Right renal cortex interstitium (tissue), 3 donors: ENCODE measurements at regions not wholly inside any gene's neighbourhood (a gene's known extent, or its start where the extent isn't known, plus 50 kb on each side); places are given as distances from the start of the nearest gene placed in this dataset.
A peak's percentile ranks its signal among the peaks of the same experiment; 100 is the strongest.
"Not testable (repeated sequence)": the region's sequence is repeated elsewhere in the genome, so short reads cannot be mapped to it uniquely, and the experiment has no call there.

ENCODE experiments used
- DNase-seq, 3 donors: peaks; one replicate each; pipeline ENCODE4 v3.0.0-alpha.2; 2013; ENCODE audit warnings: low read depth in 3 of 3, low spot score in 2 of 3

GRCh38 chr1:221241157-221241556 lies 361.9 kb downstream of the HLX start:
- DNase-seq: no peak

DNA sequence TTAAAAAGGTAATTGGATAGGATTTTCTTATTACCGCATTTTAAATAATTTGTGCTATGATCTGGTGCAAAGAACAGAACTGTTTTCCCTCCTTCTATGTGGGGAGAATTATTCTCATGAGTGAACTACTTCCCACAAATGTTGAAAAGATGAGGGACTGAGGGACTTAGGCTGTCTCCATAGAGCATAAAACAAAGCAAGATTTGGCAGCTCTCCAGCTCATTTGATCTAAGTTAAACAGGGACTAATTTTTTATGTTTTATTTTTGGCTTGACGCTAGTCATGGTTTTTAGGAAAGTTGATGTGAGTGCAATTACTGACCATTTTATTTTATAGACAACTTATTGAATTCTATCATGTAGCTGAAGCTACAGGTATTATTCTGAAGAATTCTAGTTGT lies 362.3 kb downstream of the HLX start:
- no peak for DNase-seq

- no peak for DNase-seq
These were observed 366.8 kb downstream of the HLX start for GRCh38 chr1:221246067-221246466.

- no peak for DNase-seq
These were observed 367.6 kb downstream of the HLX start for GRCh38 chr1:221246628-221247415.

DNA sequence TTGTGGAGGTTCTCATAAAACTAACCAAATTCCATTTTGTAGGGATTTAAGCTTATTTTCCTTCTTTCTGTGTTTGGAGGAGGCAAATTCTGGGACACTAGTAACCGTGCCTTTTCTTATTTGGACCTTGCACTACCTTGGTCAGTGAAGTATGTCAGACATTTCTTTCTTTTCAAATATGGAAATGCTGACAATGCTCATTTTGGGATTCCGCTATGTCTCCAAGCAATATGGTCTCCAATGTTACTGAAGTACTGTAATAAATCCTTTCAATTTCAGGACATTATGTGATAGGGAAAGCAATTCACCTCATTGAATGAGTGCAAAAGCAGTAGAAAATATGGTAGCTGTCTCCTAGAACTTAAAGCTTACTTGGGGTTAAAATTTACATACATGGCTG lies 372.3 kb downstream of the HLX start:
- no peak for DNase-seq

- DNase-seq: no peak
These were observed 375.6 kb downstream of the HLX start for GRCh38 chr1:221254813-221255212.

DNA sequence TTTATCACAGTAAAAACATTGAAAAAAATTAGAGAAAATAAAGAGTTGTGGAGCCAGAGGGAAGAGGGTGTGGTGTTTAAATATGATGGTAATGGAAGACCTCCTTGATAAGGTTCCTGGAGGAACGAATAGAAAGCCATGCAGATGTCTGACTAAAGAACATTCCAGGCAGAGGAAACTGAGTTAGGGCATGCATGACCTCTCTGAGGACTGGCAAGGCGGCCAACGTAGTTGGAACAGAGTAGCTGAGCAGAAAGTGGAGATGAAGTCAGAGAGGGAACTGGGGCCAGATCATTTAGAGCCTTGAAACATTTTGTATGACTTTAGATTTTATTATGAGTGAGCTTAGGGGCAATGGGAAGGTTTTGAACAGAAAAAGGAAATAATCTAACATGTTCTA lies 377.5 kb downstream of the HLX start:
- no peak for DNase-seq

DNA sequence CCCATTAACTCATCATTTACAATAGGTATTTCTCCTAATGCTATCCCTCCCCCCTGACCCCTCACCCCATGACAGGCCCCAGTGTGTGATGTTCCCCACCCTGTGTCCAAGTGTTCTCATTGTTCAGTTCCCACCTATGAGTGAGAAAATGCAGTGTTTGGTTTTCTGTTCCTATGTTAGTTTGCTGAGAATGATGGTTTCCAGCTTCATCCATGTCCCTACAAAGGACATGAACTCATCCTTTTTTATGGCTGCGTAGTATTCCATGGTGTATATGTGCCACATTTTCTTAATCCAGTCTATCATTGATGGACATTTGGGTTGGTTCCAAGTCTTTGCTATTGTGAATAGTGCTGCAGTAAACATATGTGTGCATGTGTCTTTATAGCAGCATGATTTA lies 378.3 kb downstream of the HLX start:
- DNase-seq: not testable (repeated sequence)

DNA sequence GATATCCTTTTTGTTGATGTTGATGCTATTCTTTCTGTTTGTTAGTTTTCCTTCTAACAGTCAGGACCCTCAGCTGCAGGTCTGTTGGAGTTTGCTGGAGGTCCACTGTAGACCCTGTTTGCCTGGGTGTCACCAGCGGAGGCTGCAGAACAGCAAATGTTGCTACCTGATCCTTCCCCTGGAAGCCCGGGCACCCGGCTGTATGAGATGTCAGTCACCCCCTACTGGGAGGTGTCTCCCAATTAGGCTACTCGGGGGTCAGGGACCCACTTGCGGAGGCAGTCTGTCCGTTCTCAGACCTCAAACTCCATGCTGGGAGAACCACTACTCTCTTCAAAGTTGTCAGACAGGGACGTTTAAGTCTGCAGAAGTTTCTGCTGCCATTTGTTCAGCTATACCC lies 383.4 kb downstream of the HLX start:
- DNase-seq: not testable (repeated sequence)

- DNase-seq: peak in 1 of 3 donors; percentile 26
These were observed 384.9 kb downstream of the HLX start for GRCh38 chr1:221263831-221264767.

GRCh38 chr1:221264848-221265247 lies 385.6 kb downstream of the HLX start:
- no peak for DNase-seq

- no peak for DNase-seq
These were observed 389.1 kb downstream of the HLX start for GRCh38 chr1:221268295-221268694.

DNA sequence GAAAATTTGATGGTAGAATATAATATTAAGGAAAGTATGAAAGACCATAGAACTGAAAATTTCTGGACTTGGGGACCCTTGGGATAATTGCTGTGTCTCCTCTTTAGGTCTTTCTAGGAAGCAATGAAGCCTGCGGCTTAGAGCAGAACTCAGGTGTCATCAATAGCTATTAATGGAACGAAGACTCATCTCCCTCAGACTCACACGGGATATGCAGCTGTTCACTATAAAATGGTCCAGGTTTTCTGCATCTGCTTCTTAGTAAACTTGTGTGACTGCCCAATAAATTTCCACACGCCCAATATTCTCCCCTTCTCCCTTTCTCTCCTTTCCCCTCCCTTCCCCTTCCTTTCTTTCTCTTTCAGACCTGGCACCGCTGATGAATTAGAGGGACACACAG lies 392.5 kb downstream of the HLX start:
- DNase-seq: no peak

- DNase-seq: no peak
These were observed 393.7 kb downstream of the HLX start for GRCh38 chr1:221272940-221273339.

- peak in 1 of 3 donors; percentile 29 for DNase-seq
These were observed 395.1 kb downstream of the HLX start for GRCh38 chr1:221274373-221274772.

- no peak for DNase-seq
These were observed 397.7 kb downstream of the HLX start for GRCh38 chr1:221276896-221277409.

DNA sequence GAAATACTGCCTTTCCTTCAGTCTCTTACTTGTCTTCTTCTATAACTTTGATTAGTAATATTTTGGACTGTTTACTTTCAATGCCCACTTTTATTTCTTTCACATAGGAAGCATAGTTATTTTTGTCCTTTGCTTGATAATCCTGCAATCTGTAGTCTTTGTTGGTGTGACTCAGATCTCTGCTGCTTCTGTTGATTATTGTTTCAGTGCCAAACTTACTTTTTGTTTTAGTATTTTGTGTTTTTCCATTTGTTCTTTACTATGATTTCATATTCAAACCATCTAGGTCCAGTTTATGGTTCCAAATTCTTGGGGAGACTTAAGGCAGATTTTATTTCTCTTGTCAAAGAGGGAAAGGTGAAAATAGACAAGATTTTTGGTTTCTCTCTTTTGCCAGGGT lies 399.9 kb downstream of the HLX start:
- DNase-seq: no peak

DNA sequence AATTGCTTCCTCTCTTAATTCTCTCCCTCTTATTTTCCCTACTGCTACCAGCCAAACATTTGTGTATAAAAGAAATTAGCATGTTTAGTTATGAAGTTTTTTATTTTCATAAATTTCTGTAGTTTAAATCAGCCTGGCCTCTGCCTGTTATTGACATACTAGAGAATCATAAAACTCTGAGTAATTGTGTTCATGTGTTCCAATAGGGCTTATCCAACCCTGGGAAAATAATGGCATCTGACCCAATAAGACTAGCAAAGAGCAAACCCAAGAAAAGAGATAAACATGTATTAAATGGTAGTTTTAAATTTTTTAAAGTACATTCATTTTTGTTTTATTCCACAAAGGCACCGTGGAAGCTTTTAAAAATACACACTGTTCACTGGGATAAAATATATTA lies 404.3 kb downstream of the HLX start:
- no peak for DNase-seq

DNA sequence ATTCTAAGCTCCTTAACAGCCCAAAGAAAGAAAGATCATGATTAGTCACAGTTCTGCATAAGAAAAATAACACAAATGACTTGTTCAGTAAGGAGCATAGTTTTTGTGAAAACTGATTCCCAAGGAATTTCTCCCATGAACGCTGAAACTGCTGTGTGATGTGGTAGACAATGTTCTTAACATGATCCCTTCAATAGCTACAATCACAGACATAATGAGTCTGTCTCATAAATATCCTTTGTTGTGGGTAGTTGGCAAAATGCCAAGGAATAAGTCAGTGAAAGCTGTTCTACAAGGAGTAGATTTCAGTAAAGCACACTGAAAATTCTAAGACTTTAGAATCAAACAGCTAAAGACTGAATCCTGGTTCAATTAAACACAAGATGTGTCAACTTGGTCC lies 404.8 kb downstream of the HLX start:
- peak; percentile 29 to 47 (median 44) for DNase-seq

GRCh38 chr1:221284991-221285390 lies 405.7 kb downstream of the HLX start:
- DNase-seq: not testable (repeated sequence)

DNA sequence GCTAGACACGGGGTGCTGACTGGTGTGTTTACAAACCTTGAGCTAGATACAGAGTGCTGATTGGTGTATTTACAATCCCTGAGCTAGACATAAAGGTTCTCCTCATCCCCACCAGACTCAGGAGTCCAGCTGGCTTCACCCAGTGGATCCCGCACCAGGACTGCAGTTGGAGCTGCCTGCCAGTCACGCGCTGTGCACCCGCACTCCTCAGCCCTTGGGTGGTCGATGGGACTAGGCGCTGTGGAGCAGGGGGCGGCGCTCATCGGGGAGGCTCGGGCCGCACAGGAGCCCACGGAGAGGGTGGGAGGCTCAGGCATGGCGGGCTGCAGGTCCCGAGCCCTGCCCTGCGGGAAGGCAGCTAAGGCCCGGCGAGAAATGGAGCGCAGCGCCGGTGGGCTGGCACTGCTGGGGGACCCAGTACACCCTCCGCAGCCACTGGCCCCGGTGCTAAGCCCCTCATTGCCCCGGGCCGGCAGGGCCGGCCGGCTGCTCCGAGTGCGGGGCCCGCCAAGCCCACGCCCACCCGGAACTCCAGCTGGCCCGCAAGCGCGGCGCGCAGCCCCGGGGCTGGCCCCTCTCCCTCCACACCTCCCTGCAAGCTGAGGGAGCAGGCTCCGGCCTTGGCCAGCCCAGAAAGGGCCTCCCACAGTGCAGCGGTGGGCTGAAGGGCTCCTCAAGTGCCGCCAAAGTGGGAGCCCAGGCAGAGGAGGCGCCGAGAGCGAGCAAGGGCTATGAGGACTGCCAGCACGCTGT lies 406.4 kb downstream of the HLX start:
- DNase-seq: not testable (repeated sequence)
